ENCODE measurements at regions not wholly inside any gene's neighbourhood (a gene's known extent, or its start where the extent isn't known, plus 50 kb on each side); places are given as distances from the start of the nearest gene placed in this dataset.

DNA sequence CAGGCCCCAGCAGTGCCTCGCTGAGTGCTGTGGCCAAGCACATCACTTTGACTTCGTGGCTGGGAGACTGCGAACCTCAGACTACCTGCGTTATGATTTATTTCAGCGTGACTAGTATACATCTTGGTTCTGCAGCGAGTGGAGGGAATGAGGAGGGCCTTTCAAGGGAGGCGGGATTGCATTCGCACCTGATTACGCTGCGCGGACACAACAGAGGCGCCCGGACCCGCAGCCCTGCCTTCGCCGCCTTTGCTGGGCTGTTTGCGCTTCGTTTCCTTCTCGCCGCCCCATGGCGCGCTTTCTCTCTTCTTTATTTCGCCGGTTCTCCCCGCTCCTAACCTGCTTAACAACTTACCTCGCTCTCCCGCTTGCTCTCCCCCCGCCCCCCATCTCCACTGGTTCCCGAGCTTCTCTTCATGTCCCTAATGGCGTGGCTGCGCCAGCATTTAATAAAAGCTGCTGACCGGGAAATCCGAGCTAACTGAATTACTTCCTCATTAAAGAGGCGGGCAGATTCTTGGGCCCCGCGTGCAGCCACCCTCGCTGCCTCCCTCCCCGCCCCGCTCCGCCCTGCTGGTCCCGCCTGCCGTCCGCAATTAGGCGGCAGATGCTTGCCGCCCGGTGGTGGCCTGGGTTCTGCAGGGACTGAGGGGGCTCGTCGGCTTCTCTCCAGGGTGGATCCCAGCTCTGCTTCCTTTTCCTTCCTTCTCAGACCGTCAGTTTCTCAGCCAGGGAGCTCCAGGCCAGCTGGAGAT is 257.6 kb upstream of the SDK2 start:
- ChIA-PET CTCF (ENCODE audit: partially characterized antibody) (interaction anchor here (0.6 to 2.0 kb wide), 7 partner anchors 11 to 255 kb away, joined by 3 to 9 read pairs (median 4); no protein-coding TSS in a partner anchor), POLR2A (ENCODE audit: partially characterized antibody) (interaction anchor here (1.2 to 1.7 kb wide), 2 partner anchors 28 to 31 kb away, joined by 3 to 4 read pairs; no protein-coding TSS in a partner anchor)
- Histone ChIP-seq H2BK5ac (ENCODE audit: low read depth, low read length) (no peak overlapping the region), H2AFZ (ENCODE audit: low read length) (peak overlapping the region; percentile 26; the same call in 1 of the 2 replicates), H4K8ac (ENCODE audit: extremely low read depth, insufficient read depth, low read length) (no peak overlapping the region), H3K23ac (ENCODE audit: insufficient read length) (no peak overlapping the region), H4K91ac (replicated peaks; ENCODE audit: insufficient read length, low read length) (no peak overlapping the region), H3K27ac (ENCODE audit: low read depth, low read length) (no peak overlapping the region), H2BK12ac (ENCODE audit: low read depth, low read length) (no peak overlapping the region), H2BK20ac (ENCODE audit: low read length) (no peak overlapping the region), H3K79me1 (ENCODE audit: low read depth, low read length) (no peaks in the 10 kb centered on the region), H3K14ac (ENCODE audit: insufficient read length) (no peak overlapping the region), H3K56ac (replicated peaks; ENCODE audit: insufficient read length, low read depth, low read length) (no peak overlapping the region), H4K20me1 (replicated peaks in 1 of 2; ENCODE audit: control insufficient read depth in 1 of 2, insufficient read depth in 2 of 2, low read length in 2 of 2) (peaks cover 4 to 5% of the 10 kb centered on the region in 2 experiments), H2AK5ac (ENCODE audit: low read depth, low read length) (no peak overlapping the region), H3K23me2 (ENCODE audit: low read depth, low read length) (peaks cover 10% of the 10 kb centered on the region), H3K18ac (ENCODE audit: extremely low read depth, low read length) (no peak overlapping the region), H3K9me3 (ENCODE audit: insufficient read depth in 2 of 2, low read depth in 1 of 2, low read length in 1 of 2) (no peaks in the 10 kb centered on the region), H3K4ac (replicated peaks; ENCODE audit: insufficient read length, low read depth, low read length) (no peak overlapping the region), H2BK15ac (ENCODE audit: low read length) (no peak overlapping the region), H3K27me3 (replicated peaks in 1 of 4; ENCODE audit: control insufficient read depth in 3 of 4, extremely low read depth in 1 of 4, insufficient read depth in 3 of 4, low read length in 3 of 4) (peaks cover 33 to 78% (median 61%) of the 10 kb centered on the region in 4 experiments), H2BK120ac (replicated peaks; ENCODE audit: low read depth, low read length) (no peak overlapping the region), H4K5ac (ENCODE audit: insufficient read length, low read depth, low read length) (no peak overlapping the region), H3K4me2 (ENCODE audit: insufficient read depth in 1 of 2, low read depth in 2 of 2, low read length in 2 of 2) (peak overlapping the region; percentile 89 to 97), H3K4me3 (ENCODE audit: extremely low read depth in 1 of 4, insufficient read depth in 2 of 4, low read depth in 3 of 4, low read length in 4 of 4) (peak overlapping the region; percentile 31 to 63 (median 48); a peak in 7 of 8 replicates), H3K4me1 (replicated peaks in 1 of 4; ENCODE audit: control insufficient read depth in 3 of 4, insufficient read depth in 4 of 4, low read length in 3 of 4) (peaks cover 3 to 15% (median 8%) of the 10 kb centered on the region in 4 experiments; a peak in 6 of 7 replicates), H3K79me2 (ENCODE audit: control insufficient read depth in 1 of 2, insufficient read depth in 2 of 2, low read length in 2 of 2) (no peaks in the 10 kb centered on the region), H3K36me3 (ENCODE audit: control insufficient read depth in 2 of 4, insufficient read depth in 4 of 4, low read length in 3 of 4) (no peaks in the 10 kb centered on the region), H3K9ac (replicated peaks in 1 of 4; ENCODE audit: extremely low read depth in 1 of 4, low read depth in 3 of 4, low read length in 3 of 4) (no peak overlapping the region; a peak in 1 of 7 replicates)
- no peak for FAIRE-seq
- peak in 1 of 2 experiments; percentile 65 for DNase-seq (ENCODE audit: low read depth in 1 of 2, low spot score in 2 of 2)
- WGBS, 2 experiments (ENCODE audit: extremely low coverage in 1 of 2, insufficient coverage in 1 of 2, insufficient read length in 1 of 2, insufficient replicate concordance in 2 of 2, low coverage in 1 of 2, low lambda C conversion rate in 2 of 2, missing lambda C conversion rate in 1 of 2) = 4% methylated on average over 45 of the region's 49 CpGs; no CpG with 5 or more reads in 1 of the 2 experiments
- peak in 1 of 2 experiments; percentile 36; a peak in 1 of 4 replicates for TF ChIP-seq RAD21 (IDR thresholded peaks at IDR 0.05 in 1 of 2, conservative IDR thresholded peaks at IDR 0.05 in 1 of 2; ENCODE audit: low read depth in 2 of 2, low read length in 2 of 2)
- TF ChIP-seq POLR2A (IDR thresholded peaks at IDR 0.05; ENCODE audit: control extremely low read depth in 1 of 2, low read depth in 2 of 2, low read length in 2 of 2) = no peak
- no peak for TF ChIP-seq TAF1 (IDR thresholded peaks at IDR 0.05; ENCODE audit: low read depth, low read length)
- TF ChIP-seq KDM4A (IDR thresholded peaks at IDR 0.05; ENCODE audit: low read depth, low read length, severe bottlenecking) = peak; percentile 52
- no peak for TF ChIP-seq KDM1A (IDR thresholded peaks at IDR 0.05; ENCODE audit: borderline replicate concordance, low read length)
- no peak for TF ChIP-seq CBX5 (IDR thresholded peaks at IDR 0.05; ENCODE audit: low read depth, low read length)
- peak; percentile 66 for TF ChIP-seq SUZ12 (IDR thresholded peaks at IDR 0.05; ENCODE audit: low read length)
- no peak for TF ChIP-seq SIN3A (conservative IDR thresholded peaks at IDR 0.05 in 1 of 2, IDR thresholded peaks at IDR 0.05 in 1 of 2; ENCODE audit: low read depth in 1 of 2, low read length in 2 of 2)
- no peak for TF ChIP-seq SAP30 (IDR thresholded peaks at IDR 0.05; ENCODE audit: insufficient read depth, insufficient replicate concordance, low read length)
- no peak for TF ChIP-seq CHD1 (IDR thresholded peaks at IDR 0.05; ENCODE audit: low read depth, low read length)
- TF ChIP-seq, protein P1, sequence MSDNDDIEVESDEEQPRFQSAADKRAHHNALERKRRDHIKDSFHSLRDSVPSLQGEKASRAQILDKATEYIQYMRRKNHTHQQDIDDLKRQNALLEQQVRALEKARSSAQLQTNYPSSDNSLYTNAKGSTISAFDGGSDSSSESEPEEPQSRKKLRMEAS (IDR thresholded peaks at IDR 0.05) = peak; percentile 83
